Nephron progenitor cell (in vitro differentiated cells): ENCODE measurements at regions not wholly inside any gene's neighbourhood (a gene's known extent, or its start where the extent isn't known, plus 50 kb on each side); places are given as distances from the start of the nearest gene placed in this dataset.

Experiments
- DNase-seq: peaks from one replicate; pipeline ENCODE4 v3.0.0; 2021
- H3K27ac Mint-ChIP-seq: 2 replicates; pipeline ENCODE4 v1.8.0; 2021; ENCODE audit warnings: mild to moderate bottlenecking, moderate library complexity, mixed read lengths
- H3K27me3 Mint-ChIP-seq: 2 replicates; pipeline ENCODE4 v1.8.0; 2021; ENCODE audit warnings: mild to moderate bottlenecking, low read depth, mixed read lengths; ENCODE audit not compliant: poor library complexity
- H3K36me3 Mint-ChIP-seq: 2 replicates; pipeline ENCODE4 v1.8.0; 2021; ENCODE audit warnings: low read depth, mixed read lengths
- H3K4me1 Mint-ChIP-seq: 2 replicates; pipeline ENCODE4 v1.8.0; 2021; ENCODE audit warnings: mixed read lengths
- H3K4me3 Mint-ChIP-seq: 2 replicates; pipeline ENCODE4 v1.8.0; 2021; ENCODE audit warnings: mild to moderate bottlenecking, moderate library complexity, mixed read lengths
- H3K9me3 Mint-ChIP-seq: 2 replicates; pipeline ENCODE4 v1.8.0; 2021; ENCODE audit warnings: mild to moderate bottlenecking, moderate library complexity, mixed read lengths
- TF ChIP-seq, protein P1 (sequence below): fragments of 200-600 bp; sonication (generic); IDR thresholded peaks from 2 replicates; pipeline ENCODE4 v1.5.0; 2021; ENCODE audit warnings: antibody characterized with exemption

DNA sequence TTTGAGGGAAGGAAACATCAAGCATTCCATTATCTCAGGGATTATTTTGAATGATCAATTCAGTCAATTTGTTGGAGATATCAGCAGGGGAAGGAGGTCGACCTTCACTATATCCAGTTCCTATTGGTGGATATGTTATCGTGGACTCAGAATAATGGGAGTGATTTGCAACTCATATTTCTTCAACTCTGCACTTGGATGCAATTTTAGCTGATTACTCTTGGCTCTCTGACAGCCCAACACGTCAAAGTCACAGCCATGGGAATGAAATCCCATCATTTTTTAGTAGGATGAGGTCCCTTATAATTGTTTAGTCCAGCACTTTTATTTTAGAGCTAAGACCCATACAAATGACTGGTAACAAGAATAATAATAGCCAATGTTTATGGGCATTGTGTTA, 371.8 kb upstream of the RPS23 start:
- peaks cover 11% of the 10 kb centered on the region for H3K9me3 Mint-ChIP-seq
- H3K36me3 Mint-ChIP-seq = peaks cover 7% of the 10 kb centered on the region
- no peak overlapping the region for H3K4me3 Mint-ChIP-seq
- TF ChIP-seq, protein P1, sequence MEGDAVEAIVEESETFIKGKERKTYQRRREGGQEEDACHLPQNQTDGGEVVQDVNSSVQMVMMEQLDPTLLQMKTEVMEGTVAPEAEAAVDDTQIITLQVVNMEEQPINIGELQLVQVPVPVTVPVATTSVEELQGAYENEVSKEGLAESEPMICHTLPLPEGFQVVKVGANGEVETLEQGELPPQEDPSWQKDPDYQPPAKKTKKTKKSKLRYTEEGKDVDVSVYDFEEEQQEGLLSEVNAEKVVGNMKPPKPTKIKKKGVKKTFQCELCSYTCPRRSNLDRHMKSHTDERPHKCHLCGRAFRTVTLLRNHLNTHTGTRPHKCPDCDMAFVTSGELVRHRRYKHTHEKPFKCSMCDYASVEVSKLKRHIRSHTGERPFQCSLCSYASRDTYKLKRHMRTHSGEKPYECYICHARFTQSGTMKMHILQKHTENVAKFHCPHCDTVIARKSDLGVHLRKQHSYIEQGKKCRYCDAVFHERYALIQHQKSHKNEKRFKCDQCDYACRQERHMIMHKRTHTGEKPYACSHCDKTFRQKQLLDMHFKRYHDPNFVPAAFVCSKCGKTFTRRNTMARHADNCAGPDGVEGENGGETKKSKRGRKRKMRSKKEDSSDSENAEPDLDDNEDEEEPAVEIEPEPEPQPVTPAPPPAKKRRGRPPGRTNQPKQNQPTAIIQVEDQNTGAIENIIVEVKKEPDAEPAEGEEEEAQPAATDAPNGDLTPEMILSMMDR = no peak
- H3K27ac Mint-ChIP-seq = no peak overlapping the region
- no peaks in the 10 kb centered on the region for H3K27me3 Mint-ChIP-seq
- H3K4me1 Mint-ChIP-seq = peaks cover 2% of the 10 kb centered on the region
- DNase-seq = no peak

DNA sequence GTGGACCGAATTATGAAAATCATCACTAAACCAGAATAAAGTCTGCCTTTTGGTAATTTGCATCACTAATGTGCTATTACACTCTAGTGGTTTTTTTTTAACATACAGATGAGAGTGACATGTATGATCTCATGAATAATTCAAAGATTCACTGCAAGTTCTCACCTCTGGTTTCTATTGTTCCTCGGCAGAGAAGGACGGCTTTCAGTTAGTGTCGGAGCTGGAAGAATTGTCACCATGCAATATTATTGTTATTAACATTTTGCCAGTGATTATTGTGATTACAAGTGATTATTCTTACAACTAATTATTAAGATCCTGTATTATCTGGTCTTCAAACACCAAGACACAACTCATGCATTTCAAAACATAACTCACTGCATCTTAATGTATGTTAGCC, 366.6 kb upstream of the RPS23 start:
- Mint-ChIP-seq H3K27me3 (no peaks in the 10 kb centered on the region), H3K36me3 (no peaks in the 10 kb centered on the region), H3K4me1 (peaks cover 30% of the 10 kb centered on the region), H3K4me3 (no peak overlapping the region), H3K9me3 (no peaks in the 10 kb centered on the region), H3K27ac (no peak overlapping the region)
- DNase-seq = no peak
- TF ChIP-seq, protein P1 = no peak

DNA sequence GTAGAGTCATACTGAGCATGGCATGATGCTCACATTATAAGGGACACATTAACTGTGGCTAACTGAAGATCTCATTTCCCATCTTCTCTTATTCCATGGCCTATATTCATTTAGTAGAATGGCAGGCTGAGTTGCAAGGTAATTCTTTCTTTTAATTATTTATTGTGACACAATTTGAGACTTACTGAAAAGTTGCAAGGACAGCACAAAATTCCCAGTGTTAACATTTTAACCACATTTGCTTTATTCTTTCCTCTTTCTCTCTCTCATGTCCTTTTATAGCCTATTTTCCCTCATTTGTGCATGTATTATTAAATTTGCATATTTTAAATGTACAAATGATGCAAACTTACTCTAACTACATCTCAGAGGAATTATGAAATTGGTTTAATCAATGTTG, 366.1 kb upstream of the RPS23 start:
- no peak overlapping the region for H3K4me3 Mint-ChIP-seq
- H3K9me3 Mint-ChIP-seq = no peaks in the 10 kb centered on the region
- DNase-seq = no peak
- TF ChIP-seq, protein P1 = no peak
- peaks cover 35% of the 10 kb centered on the region for H3K4me1 Mint-ChIP-seq
- no peaks in the 10 kb centered on the region for H3K27me3 Mint-ChIP-seq
- H3K36me3 Mint-ChIP-seq = no peaks in the 10 kb centered on the region
- no peak overlapping the region for H3K27ac Mint-ChIP-seq

DNA sequence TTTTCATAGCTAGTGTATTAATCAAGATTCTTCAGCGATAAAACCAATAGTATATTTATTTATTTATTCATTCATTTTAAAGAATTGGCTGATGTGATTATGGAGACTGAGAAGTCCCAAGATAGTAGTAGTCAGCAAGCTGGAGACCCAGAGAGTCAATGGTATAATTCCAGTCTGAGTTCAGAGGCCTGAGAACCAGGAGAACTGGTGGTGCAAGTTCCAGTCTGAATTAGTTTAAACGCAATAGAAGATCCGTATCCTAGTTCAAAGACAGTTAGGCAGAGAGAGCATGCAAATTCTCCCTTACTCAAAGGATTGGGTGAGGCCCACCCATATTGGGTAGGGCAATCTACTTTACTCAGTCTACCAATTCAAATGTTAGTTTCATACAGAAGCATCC, 364.2 kb upstream of the RPS23 start:
- Mint-ChIP-seq H3K4me3 (no peak overlapping the region), H3K9me3 (no peaks in the 10 kb centered on the region), H3K27ac (no peak overlapping the region), H3K27me3 (no peaks in the 10 kb centered on the region), H3K36me3 (no peaks in the 10 kb centered on the region), H3K4me1 (peaks cover 44% of the 10 kb centered on the region)
- TF ChIP-seq, protein P1 = no peak
- no peak for DNase-seq

DNA sequence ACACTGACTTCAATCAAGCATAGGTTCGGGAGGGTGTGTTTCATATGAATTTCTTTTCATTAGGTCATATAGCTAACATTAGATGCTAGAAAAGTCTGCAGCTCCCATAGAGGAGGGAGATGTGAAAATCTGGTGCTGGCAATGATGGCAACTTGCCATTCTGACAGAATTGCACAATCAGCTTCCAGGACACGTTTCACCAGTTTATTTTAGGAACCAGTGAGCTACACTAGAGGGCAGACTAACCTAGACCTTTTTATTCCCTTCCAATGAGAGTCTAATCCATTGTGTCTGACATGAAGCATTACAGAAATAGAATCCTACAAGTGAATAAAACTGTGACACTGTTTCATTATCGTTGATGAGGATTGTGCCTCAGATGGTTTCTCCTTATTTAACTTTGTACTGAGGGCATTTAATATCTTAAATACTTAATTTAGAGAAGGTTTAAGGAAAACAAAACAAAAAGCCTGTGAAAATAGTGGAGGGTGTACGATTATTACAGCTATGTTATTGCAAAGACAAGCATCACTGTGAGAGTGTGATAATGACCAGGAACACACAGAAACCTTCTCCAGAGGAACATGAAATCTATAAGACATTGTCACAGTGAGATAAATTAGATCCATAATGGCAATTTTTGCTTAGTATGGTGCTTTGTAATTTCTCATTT, 363.3 kb upstream of the RPS23 start:
- Mint-ChIP-seq H3K27ac (no peak overlapping the region), H3K36me3 (no peaks in the 10 kb centered on the region), H3K4me3 (no peak overlapping the region), H3K4me1 (peaks cover 44% of the 10 kb centered on the region), H3K27me3 (no peaks in the 10 kb centered on the region), H3K9me3 (no peaks in the 10 kb centered on the region)
- peak; percentile 3 for DNase-seq
- TF ChIP-seq, protein P1 = peak; percentile 62

DNA sequence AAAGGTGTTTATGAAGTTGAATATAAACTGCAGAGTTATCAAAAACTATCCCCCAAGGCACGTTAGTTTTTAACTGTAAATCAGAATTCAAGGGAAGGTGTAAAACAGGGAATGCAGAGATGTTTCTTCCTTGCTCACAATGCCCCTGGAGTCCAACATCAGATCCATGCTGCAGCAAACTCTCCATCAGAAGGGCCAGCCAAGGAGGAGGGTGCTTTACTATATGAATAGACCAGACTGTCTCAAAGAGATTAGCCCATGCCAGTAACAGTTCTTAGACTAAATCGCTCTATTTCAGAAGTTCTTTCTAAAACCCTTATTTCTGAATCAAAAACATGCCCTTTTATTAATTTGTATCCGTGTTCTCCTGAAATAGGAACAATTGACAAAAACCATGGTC, 362.8 kb upstream of the RPS23 start:
- H3K27me3 Mint-ChIP-seq = no peaks in the 10 kb centered on the region
- TF ChIP-seq, protein P1 = no peak
- H3K4me1 Mint-ChIP-seq = peaks cover 44% of the 10 kb centered on the region
- DNase-seq = no peak
- no peaks in the 10 kb centered on the region for H3K36me3 Mint-ChIP-seq
- no peak overlapping the region for H3K4me3 Mint-ChIP-seq
- no peaks in the 10 kb centered on the region for H3K9me3 Mint-ChIP-seq
- no peak overlapping the region for H3K27ac Mint-ChIP-seq
